SK-N-SH (cell line): ENCODE measurements at regions not wholly inside any gene's neighbourhood (a gene's known extent, or its start where the extent isn't known, plus 50 kb on each side); places are given as distances from the start of the nearest gene placed in this dataset.

Source experiments
- CTCF ChIA-PET: fragments of 300-600, 350-600 bp; formaldehyde crosslinking; extraction: SDS; loops from one replicate; lab custom pipeline; 2021; lab: Yijun Ruan, JAX
- POLR2A ChIA-PET: fragments of 350-600 bp; sonication (Branson Sonifier 250); formaldehyde crosslinking; extraction: SDS; loops from one replicate; lab custom pipeline; 2020; ENCODE audit warnings: antibody characterized with exemption, inconsistent platforms; lab: Yijun Ruan, JAX
- DNase-seq: peaks from one replicate; pipeline ENCODE4 v3.0.0; 2012
- H2AFZ ChIP-seq: fragments of 200-600 bp; sonication (generic); 2 replicates; pipeline ENCODE4 v1.8.1; 2016; ENCODE audit warnings: antibody characterized with exemption, mild to moderate bottlenecking, low read depth
- H3F3A ChIP-seq: fragments of 200-600 bp; sonication (generic); replicated peaks from 2 replicates; pipeline ENCODE3; 2016; ENCODE audit warnings: antibody characterized with exemption, mild to moderate bottlenecking; ENCODE audit not compliant: insufficient read depth
- H3K27ac ChIP-seq, 2 experiments: fragments of 200-500 bp in 1 of 2; fragments of 200-600 bp in 1 of 2; sonication (Bioruptor generic) in 1 of 2; sonication (generic), shearing (Covaris generic) in 1 of 2; 2 replicates each; pipeline versions ENCODE4 v1.5.1 to v1.6.1; 2014 to 2016; ENCODE audit warnings: low read depth in 2 of 2, inconsistent platforms in 1 of 2, low read length in 1 of 2, mild to moderate bottlenecking in 1 of 2, mixed read lengths in 1 of 2
- H3K27me3 ChIP-seq: fragments of 200-600 bp; sonication (generic), shearing (Covaris generic); 2 replicates; pipeline ENCODE4 v1.6.1; 2016; ENCODE audit warnings: mixed run types; ENCODE audit not compliant: insufficient read depth
- H3K36me3 ChIP-seq, 2 experiments: fragments of 200-500 bp in 1 of 2; fragments of 200-600 bp in 1 of 2; sonication (Bioruptor generic) in 1 of 2; sonication (generic) in 1 of 2; replicated peaks in 1 of 2; 2 replicates each; pipeline versions ENCODE3 to v1.5.1; 2014 to 2016; ENCODE audit warnings: low read length in 1 of 2, mild to moderate bottlenecking in 1 of 2; ENCODE audit not compliant: insufficient read depth in 2 of 2, control insufficient read depth in 1 of 2
- H3K4me1 ChIP-seq, 2 experiments: fragments of 200-500 bp in 1 of 2; fragments of 200-600 bp in 1 of 2; sonication (Bioruptor generic) in 1 of 2; sonication (generic), shearing (Covaris generic) in 1 of 2; 2 replicates each; pipeline versions ENCODE4 v1.5.1 to v1.6.1; 2014 to 2016; ENCODE audit warnings: low read depth in 1 of 2, low read length in 1 of 2, mixed run types in 1 of 2; ENCODE audit not compliant: insufficient read depth in 2 of 2, control insufficient read depth in 1 of 2
- H3K4me2 ChIP-seq: fragments of 200-600 bp; sonication (generic), shearing (Covaris generic); 2 replicates; pipeline ENCODE4 v1.6.1; 2017; ENCODE audit warnings: mixed run types
- H3K4me3 ChIP-seq, 2 experiments: fragments of 200-500 bp in 1 of 2; fragments of 200-600 bp in 1 of 2; sonication (Bioruptor generic) in 1 of 2; sonication (generic), shearing (Covaris generic) in 1 of 2; 2 replicates each; pipeline versions ENCODE4 v1.5.1 to v1.8.1; 2014 to 2016; ENCODE audit warnings: low read depth in 2 of 2, inconsistent platforms in 1 of 2, low read length in 1 of 2, mild to moderate bottlenecking in 1 of 2, mixed read lengths in 1 of 2, moderate library complexity in 1 of 2
- H3K79me2 ChIP-seq: fragments of 200-600 bp; sonication (generic); 2 replicates; pipeline ENCODE4 v1.8.1; 2017; ENCODE audit warnings: mild to moderate bottlenecking; ENCODE audit not compliant: insufficient read depth
- H3K9ac ChIP-seq: fragments of 200-600 bp; sonication (generic); 2 replicates; pipeline ENCODE4 v1.6.1; 2017; ENCODE audit warnings: mixed run types
- H3K9me2 ChIP-seq: fragments of 200-600 bp; sonication (generic); 2 replicates; pipeline ENCODE4 v1.6.1; 2017; ENCODE audit warnings: mixed run types
- H3K9me3 ChIP-seq: fragments of 200-600 bp; sonication (generic); 2 replicates; pipeline ENCODE4 v1.6.1; 2017; ENCODE audit warnings: mixed run types, mild to moderate bottlenecking, moderate library complexity
- H4K20me1 ChIP-seq: fragments of 200-600 bp; sonication (generic); 2 replicates; pipeline ENCODE4 v1.6.1; 2017; ENCODE audit warnings: mild to moderate bottlenecking, mixed run types; ENCODE audit not compliant: insufficient read depth
- ELF1 ChIP-seq: IDR thresholded peaks from 2 replicates; pipeline ENCODE4 v1.4.0; 2012
- FOXJ3 ChIP-seq: sonication (generic); formaldehyde crosslinking; IDR thresholded peaks from 2 replicates; pipeline ENCODE4 v1.5.1; 2020; ENCODE audit warnings: mild to moderate bottlenecking, missing genetic modification reagents
- FOXM1 ChIP-seq: IDR thresholded peaks from 2 replicates; pipeline ENCODE4 v1.4.0; 2012; ENCODE audit warnings: low read depth, mild to moderate bottlenecking
- MXI1 ChIP-seq: IDR thresholded peaks from 2 replicates; pipeline ENCODE4 v1.6.1; 2012; ENCODE audit warnings: mild to moderate bottlenecking, low read depth, low read length, improper control_type of control experiment
- NFIC ChIP-seq: IDR thresholded peaks from 2 replicates; pipeline ENCODE4 v1.4.0; 2012; ENCODE audit warnings: borderline replicate concordance
- NRF1 ChIP-seq: IDR thresholded peaks from 2 replicates; pipeline ENCODE4 v1.6.1; 2012; ENCODE audit warnings: low read depth, mild to moderate bottlenecking, low read length
- RAD21 ChIP-seq: IDR thresholded peaks from 2 replicates; pipeline ENCODE4 v1.6.1; 2012; ENCODE audit warnings: mild to moderate bottlenecking, low read length
- RCOR1 ChIP-seq: fragments of 150-350 bp; IDR thresholded peaks from 2 replicates; pipeline ENCODE4 v1.6.1; 2017; ENCODE audit warnings: antibody characterized with exemption, low read length
- RXRA ChIP-seq: IDR thresholded peaks from 2 replicates; pipeline ENCODE4 v1.4.0; 2012; ENCODE audit warnings: low read depth, mild to moderate bottlenecking, borderline replicate concordance
- TCF12 ChIP-seq: IDR thresholded peaks from 2 replicates; pipeline ENCODE4 v1.4.0; 2012
- TEAD4 ChIP-seq: IDR thresholded peaks from 2 replicates; pipeline ENCODE4 v1.4.0; 2012; ENCODE audit warnings: mild to moderate bottlenecking, borderline replicate concordance; ENCODE audit not compliant: insufficient read depth
- YY1 ChIP-seq: IDR thresholded peaks from 2 replicates; pipeline ENCODE4 v1.4.0; 2012; ENCODE audit warnings: low read depth, mild to moderate bottlenecking
- WGBS: methylation state at CpG from one replicate; pipeline ENCODE4 v1.1.6; 2017; ENCODE audit warnings: low lambda C conversion rate; 5-methylcytosine and 5-hydroxymethylcytosine counted together
- TF ChIP-seq, protein P1 (sequence below): IDR thresholded peaks from 2 replicates; pipeline ENCODE4; 2012
- TF ChIP-seq, protein P2 (sequence below): IDR thresholded peaks from 2 replicates; pipeline ENCODE4 v1.4.0; 2012; ENCODE audit warnings: low read depth, borderline replicate concordance
- TF ChIP-seq, protein P3 (sequence below): fragments of 150-350 bp; IDR thresholded peaks from 2 replicates; pipeline ENCODE4 v1.6.1; 2016; ENCODE audit warnings: mild to moderate bottlenecking, low read depth, low read length

DNA sequence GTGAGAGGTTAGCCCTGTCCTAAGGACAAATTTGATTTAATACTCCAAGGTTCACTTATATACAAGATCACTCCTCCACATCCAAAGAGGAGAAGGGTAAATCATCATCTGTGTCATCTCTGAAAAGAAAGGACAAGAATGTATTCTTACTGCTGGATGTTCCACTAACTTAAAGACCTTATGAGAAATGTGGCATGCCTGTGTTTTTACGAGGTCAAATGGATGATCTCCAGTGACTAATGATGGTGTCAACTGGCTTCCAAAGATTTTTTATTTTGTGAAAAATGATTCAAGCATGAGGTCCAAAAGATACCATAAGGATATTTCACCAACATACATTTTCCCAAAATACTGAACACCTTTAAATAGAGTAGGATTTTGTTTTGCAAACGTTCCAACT, 143.4 kb downstream of the PTCHD1 start:
- no peaks in the 10 kb centered on the region for H3K36me3 ChIP-seq
- DNase-seq: no peak
- H3K9ac ChIP-seq: no peak overlapping the region
- no peak overlapping the region for H3K4me2 ChIP-seq
- TF ChIP-seq RCOR1 (no peak), TCF12 (no peak), NFIC (no peak), RAD21 (no peak), ELF1 (no peak), RXRA (no peak), MXI1 (no peak)
- TF ChIP-seq, protein P1, sequence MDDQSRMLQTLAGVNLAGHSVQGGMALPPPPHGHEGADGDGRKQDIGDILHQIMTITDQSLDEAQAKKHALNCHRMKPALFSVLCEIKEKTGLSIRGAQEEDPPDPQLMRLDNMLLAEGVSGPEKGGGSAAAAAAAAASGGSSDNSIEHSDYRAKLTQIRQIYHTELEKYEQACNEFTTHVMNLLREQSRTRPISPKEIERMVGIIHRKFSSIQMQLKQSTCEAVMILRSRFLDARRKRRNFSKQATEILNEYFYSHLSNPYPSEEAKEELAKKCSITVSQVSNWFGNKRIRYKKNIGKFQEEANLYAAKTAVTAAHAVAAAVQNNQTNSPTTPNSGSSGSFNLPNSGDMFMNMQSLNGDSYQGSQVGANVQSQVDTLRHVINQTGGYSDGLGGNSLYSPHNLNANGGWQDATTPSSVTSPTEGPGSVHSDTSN: no peak
- TF ChIP-seq, protein P2, sequence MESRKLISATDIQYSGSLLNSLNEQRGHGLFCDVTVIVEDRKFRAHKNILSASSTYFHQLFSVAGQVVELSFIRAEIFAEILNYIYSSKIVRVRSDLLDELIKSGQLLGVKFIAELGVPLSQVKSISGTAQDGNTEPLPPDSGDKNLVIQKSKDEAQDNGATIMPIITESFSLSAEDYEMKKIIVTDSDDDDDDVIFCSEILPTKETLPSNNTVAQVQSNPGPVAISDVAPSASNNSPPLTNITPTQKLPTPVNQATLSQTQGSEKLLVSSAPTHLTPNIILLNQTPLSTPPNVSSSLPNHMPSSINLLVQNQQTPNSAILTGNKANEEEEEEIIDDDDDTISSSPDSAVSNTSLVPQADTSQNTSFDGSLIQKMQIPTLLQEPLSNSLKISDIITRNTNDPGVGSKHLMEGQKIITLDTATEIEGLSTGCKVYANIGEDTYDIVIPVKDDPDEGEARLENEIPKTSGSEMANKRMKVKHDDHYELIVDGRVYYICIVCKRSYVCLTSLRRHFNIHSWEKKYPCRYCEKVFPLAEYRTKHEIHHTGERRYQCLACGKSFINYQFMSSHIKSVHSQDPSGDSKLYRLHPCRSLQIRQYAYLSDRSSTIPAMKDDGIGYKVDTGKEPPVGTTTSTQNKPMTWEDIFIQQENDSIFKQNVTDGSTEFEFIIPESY: no peak
- TF ChIP-seq, protein P3, sequence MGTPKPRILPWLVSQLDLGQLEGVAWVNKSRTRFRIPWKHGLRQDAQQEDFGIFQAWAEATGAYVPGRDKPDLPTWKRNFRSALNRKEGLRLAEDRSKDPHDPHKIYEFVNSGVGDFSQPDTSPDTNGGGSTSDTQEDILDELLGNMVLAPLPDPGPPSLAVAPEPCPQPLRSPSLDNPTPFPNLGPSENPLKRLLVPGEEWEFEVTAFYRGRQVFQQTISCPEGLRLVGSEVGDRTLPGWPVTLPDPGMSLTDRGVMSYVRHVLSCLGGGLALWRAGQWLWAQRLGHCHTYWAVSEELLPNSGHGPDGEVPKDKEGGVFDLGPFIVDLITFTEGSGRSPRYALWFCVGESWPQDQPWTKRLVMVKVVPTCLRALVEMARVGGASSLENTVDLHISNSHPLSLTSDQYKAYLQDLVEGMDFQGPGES: no peak
- 7% methylated on average over 2 of the region's 2 CpGs for WGBS
- no peak overlapping the region for H2AFZ ChIP-seq
- H3K27ac ChIP-seq: no peak overlapping the region
- CTCF ChIA-PET: no interaction called here
- no peak overlapping the region for H3K4me3 ChIP-seq
- no peaks in the 10 kb centered on the region for H3K27me3 ChIP-seq
- no peaks in the 10 kb centered on the region for H3K9me2 ChIP-seq
- no peaks in the 10 kb centered on the region for H4K20me1 ChIP-seq
- no peaks in the 10 kb centered on the region for H3K79me2 ChIP-seq
- POLR2A ChIA-PET: no interaction called here
- no peaks in the 10 kb centered on the region for H3K4me1 ChIP-seq
- H3K9me3 ChIP-seq: no peaks in the 10 kb centered on the region
- H3F3A ChIP-seq: no peaks in the 10 kb centered on the region

DNA sequence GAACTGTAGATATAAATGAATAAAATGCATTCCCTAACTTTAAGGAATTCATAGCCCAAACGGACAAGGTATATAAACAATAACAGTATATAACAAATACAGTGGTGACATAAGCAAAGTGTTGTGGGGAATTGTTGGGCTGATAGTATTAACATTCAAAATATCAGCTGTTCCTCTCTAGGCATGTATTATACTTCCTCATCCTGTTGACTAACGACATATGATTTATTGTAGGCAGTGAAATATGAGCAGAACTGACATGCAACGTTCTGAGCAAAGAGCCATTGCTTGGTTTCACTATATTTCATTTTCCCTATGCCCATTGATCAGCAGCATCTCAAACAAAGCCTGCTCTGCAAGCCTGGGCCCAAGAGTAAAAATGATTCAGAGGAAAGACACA, 143.9 kb downstream of the PTCHD1 start:
- H3K27ac ChIP-seq: no peak overlapping the region
- H3F3A ChIP-seq: no peaks in the 10 kb centered on the region
- H2AFZ ChIP-seq: no peak overlapping the region
- H3K9ac ChIP-seq: no peak overlapping the region
- no peaks in the 10 kb centered on the region for H3K9me3 ChIP-seq
- no peaks in the 10 kb centered on the region for H3K79me2 ChIP-seq
- no peak overlapping the region for H3K4me2 ChIP-seq
- no peaks in the 10 kb centered on the region for H3K36me3 ChIP-seq
- H3K9me2 ChIP-seq: no peaks in the 10 kb centered on the region
- H3K4me3 ChIP-seq: no peak overlapping the region
- no peaks in the 10 kb centered on the region for H3K4me1 ChIP-seq
- no peaks in the 10 kb centered on the region for H3K27me3 ChIP-seq
- DNase-seq: no peak
- POLR2A ChIA-PET: no interaction called here
- WGBS: 4% methylated on average over 3 of the region's 3 CpGs
- TF ChIP-seq YY1 (no peak), TEAD4 (no peak), FOXJ3 (CRISPR knock-in tag) (no peak), NRF1 (no peak), FOXM1 (no peak), TCF12 (no peak)
- TF ChIP-seq, protein P1: no peak
- TF ChIP-seq, all 33 proteins: peak for 0
- H4K20me1 ChIP-seq: no peaks in the 10 kb centered on the region
- CTCF ChIA-PET: no interaction called here
